22Rv1 (cell line): ENCODE measurements at regions not wholly inside any gene's neighbourhood (a gene's known extent, or its start where the extent isn't known, plus 50 kb on each side); places are given as distances from the start of the nearest gene placed in this dataset.

Source experiments
- H3K27ac ChIP-seq: fragments of 450-650 bp; 2 replicates; pipeline ENCODE4 v1.5.1; 2017
- CTCF ChIP-seq: fragments of 450-650 bp; IDR thresholded peaks from 2 replicates; pipeline ENCODE4 v1.5.1; 2017; ENCODE audit warnings: mild to moderate bottlenecking
- ZFX ChIP-seq: fragments of 450-650 bp; IDR thresholded peaks from 2 replicates; pipeline ENCODE4 v1.6.1; 2017; ENCODE audit warnings: antibody characterized with exemption, borderline replicate concordance

GRCh38 chr4:144509088-144510015 is 136.6 kb upstream of the HHIP start:
- no peak overlapping the region for H3K27ac ChIP-seq
- TF ChIP-seq CTCF, result no peak
- no peak for TF ChIP-seq ZFX

- TF ChIP-seq ZFX, result no peak
- no peak for TF ChIP-seq CTCF
- H3K27ac ChIP-seq, result no peak overlapping the region
Observed at GRCh38 chr4:144514736-144515135, 131.2 kb upstream of the HHIP start.

- TF ChIP-seq ZFX, result no peak
- TF ChIP-seq CTCF, result no peak
- no peak overlapping the region for H3K27ac ChIP-seq
Observed at GRCh38 chr4:144518181-144518895, 127.6 kb upstream of the HHIP start.

GRCh38 chr4:144531841-144532240 is 114.1 kb upstream of the HHIP start:
- H3K27ac ChIP-seq, result no peak overlapping the region

DNA sequence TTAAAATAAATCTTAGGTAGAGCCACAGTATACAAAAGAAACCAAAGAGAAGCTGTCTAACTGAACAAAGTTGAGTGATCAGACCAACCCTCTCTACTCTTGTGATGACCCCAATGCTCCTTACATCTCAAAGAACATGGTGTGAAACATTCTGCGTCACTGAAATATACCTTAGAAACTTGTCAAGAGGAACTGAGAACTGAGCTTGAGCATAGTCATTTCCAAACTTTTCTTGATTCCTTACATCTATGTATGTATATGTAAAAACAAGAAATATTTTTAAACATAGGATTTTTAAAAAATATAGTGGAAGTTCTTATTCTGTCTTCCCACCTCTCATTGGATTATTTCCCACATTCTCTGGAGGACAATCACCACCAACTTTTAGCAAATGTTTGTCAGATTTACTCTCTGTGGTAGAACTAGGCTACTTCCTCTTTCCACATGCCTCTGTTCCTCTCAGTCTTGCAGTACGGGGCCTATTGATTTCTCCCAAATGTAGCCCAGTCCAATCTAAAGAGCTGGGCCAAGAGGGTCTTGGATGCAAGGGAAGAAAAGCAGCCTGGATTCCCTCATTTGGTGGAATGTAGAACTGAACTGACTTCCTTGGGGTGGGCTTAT is 98.2 kb upstream of the HHIP start:
- TF ChIP-seq ZFX (no peak), CTCF (no peak)
- H3K27ac ChIP-seq, result no peak overlapping the region

More at GRCh38 chr4:144531841-144532240, 114.1 kb upstream of the HHIP start:
- TF ChIP-seq CTCF, result no peak
- TF ChIP-seq ZFX, result no peak

- TF ChIP-seq CTCF (no peak), ZFX (no peak)
Observed at GRCh38 chr4:144556636-144557035, 89.3 kb upstream of the HHIP start.

More at GRCh38 chr4:144556636-144557035, 89.3 kb upstream of the HHIP start:
- H3K27ac ChIP-seq, result no peak overlapping the region
